ENCODE measurements at regions not wholly inside any gene's neighbourhood (a gene's known extent, or its start where the extent isn't known, plus 50 kb on each side); places are given as distances from the start of the nearest gene placed in this dataset.
"Not testable (repeated sequence)": the region's sequence is repeated elsewhere in the genome, so short reads cannot be mapped to it uniquely, and the experiment has no call there.

DNA sequence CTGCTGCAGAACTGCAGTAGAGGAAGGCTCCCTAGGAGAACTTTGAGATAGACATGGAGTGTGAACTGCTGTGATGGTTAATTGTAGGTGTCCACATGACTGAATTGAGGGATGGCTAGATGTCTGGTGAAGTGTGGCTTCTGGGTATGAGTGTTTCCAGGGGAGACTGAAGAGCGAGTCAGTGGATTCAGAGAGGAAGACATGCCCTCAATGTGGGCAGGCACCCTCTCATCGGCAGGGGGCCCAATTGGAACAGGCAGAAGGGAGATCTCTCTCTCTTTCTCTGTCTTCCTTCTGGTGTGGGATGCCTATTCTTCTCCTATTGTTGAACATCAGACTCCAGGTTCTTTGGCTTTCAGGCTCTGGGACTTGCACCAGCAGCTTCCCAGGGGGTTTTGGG is 304.7 kb upstream of the GATB start:
- DNase-seq (ENCODE audit: low read depth) = no peak

DNA sequence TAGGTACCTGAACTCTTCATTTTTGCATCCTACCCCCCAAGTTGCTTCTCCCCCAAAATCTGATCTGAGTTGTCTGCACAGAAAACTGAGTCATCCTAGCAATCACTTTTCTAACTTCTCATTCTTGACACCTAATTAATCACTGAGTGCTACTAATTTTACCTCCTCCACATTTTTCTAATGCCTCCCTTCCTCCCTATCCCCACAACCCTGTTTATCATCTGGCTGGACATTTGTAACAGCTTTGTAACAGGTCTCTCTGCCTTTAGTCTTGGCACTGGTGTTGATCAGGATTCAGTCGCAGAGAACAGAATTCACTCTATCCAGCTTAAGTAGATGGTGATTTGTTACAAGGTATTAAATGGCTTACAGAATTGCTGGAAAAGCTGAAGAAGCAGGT is 303.9 kb upstream of the GATB start:
- DNase-seq (ENCODE audit: low read depth) = no peak

DNA sequence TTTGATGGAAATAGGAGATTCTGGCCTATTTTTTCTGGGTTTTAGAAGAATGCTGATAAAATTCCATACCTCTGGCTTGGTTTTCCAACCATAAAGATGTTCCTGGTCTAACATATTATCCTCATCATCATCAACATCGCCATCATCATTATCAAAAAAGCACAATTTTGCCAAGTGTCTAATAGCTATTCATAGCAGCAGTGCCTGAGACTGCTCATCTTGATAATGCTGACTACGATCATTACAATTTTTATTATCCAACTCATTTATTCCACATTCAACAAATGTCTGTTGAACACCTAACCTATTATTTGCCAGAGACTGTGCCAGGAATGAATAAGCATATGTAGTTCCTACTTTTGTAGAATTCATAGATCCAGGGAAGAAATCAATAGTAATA is 303.5 kb upstream of the GATB start:
- no peak for DNase-seq (ENCODE audit: low read depth)

DNA sequence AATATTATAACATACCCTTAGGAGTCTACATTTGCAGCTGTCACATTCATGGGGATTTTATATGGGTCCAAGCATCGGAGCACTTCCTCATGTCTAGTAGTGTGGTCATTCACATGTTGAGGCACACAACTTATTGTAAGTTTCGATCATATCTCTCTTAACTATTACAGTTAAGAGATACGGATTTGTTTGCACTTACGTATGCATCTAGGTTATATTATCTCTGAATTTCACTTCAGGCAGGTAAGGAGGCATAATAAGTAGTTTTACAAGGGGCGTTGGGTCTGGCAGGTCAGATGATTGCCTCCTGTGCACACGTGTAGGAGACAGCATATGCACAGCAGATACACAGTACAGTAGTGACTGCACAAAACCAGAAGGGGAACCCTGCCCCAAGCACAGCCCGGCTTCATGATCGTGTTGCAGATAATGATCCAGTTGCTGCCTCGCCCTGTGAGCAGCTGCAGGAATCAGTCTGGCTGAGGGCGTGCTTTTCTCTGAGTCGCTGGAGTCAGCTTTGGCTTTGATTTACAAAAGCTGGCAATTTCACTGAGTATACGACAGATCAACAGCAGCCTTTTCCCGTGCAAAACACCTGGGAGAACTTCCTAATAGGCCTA is 302.9 kb upstream of the GATB start:
- DNase-seq (ENCODE audit: low read depth) = peak; percentile 28

DNA sequence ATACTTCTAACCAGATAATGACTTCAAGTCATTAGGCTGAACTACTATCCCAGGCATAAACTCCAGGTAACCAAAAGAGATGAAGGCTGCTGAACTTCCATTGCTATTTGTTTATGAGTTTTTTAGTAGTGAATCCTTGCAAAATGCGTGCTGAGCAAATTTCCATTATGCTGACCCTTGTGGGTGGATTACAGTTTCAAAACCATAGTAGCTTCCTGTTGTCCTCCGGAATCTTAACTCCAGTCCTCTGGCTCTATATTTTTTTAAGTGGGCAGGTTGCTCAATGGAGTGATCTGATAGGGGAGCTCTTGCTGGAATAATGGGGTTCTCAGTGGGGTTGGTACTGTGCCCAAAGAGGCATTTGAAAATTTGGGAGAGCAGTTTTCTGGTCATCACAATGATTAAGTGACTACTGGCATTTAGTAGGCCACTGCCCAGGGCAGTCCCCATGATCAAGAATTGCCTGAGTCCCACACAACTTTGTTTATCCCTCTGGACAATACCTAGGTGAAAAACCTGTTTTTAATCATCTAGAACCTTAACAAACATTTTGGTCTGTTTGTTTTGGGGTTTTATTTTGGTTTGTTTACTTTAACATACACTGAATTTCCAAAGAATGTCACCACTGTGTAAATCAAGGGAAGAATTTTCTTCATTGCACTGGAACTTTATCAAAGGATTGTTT is 302.3 kb upstream of the GATB start:
- no peak for DNase-seq (ENCODE audit: low read depth)

DNA sequence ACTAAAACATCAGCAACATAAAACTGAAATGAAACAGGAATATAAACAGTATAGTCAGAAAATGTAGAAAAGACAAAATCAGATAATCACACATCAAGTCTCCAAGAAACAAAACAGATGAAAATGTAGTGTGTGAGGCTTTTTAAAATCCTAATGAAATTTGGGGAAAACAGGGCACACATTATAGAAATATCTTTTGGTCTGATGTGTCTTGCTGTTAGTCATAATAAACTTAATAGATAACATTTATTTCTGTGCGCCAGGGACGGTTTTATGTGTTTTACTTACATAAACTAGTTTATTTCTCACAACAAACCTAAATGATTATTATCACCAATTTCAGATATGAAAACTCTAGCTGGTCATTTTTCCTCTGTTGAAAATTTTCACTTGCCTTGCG is 293.9 kb upstream of the GATB start:
- no peak for DNase-seq (ENCODE audit: low read depth)

DNA sequence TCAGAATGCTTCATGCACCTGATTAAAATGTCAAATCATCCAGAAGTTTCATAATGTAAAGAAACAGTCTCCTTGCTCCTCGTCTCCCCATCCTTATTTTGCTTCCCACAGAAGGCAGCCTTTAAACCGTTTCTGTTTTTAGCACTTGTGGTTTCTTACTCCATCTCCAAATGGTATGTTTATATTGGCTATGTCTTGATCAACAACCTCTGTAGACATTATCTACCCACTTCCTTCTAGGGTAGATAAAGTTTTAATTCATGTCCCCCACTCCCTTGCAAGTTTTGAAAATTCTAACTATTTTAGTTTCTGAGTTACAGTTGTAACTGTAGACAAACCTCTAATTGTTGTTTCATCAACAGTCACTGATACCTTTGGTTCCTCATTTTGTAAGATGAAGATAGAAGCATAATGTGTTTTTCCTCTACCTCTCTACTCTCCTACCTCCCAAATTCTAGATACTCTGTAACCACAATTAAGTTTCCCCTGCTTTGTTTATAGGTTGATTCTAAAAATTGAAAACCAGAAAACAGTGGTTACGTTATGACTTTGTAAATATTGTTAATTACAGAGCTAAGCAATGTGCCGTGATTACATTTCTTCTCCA is 291.7 kb upstream of the GATB start:
- peak; percentile 49 for DNase-seq (ENCODE audit: low read depth)

DNA sequence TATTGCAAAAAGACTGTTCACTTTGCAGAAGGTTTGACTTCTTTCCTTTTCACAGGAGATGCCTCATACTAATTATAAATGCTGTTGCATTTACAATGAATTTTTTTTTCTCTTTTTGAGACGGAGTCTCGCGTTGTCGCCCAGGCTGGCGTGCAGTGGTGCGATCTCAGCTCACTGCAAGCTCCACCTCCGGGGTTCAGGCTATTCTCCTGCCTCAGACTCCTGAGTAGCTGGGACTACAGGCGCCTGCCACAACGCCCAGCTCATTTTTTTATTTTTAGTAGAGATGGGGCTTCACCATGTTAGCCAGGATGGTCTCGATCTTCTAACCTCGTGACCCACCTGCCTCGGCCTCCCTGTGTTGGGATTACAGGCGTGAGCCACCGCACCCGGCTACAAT is 290.5 kb upstream of the GATB start:
- not testable (repeated sequence) for DNase-seq (ENCODE audit: low read depth)

DNA sequence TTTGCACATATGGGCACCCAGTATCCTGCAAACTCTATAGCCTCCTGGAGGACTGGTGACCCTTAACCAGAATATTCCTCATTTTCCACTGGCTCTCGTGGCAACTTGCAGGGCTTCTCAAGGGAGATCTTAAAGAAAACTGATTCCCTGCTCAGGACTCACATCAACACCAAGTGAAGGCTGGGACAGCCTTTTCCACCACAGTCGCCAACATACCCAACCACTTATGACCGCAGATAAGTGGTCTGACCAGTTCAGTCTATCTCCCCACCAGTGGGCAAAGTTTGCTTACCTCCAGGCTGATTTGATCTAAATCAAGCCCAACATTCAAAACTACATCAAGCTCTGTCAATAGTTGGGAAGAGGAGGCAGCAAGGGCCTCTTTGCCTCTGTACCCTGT is 289.3 kb upstream of the GATB start:
- DNase-seq (ENCODE audit: low read depth) = no peak

DNA sequence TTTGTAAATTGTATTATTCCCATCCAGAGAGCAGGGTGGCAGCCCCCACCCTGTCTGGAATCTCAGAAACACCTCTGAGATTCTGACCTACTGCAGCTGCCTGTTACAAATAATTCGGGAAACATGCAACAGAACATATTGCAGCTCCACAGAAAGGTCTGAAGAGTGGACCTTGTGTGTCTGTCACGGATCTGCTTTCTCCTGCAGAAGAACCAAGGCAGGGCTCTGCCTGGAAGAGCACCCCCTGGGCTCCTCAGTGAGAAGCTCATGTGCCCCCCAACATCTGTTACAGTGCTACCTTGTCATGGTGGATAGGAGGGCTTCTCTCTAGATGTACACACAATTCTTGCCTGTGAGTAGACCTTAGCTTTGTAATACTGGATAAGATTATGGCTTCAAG is 286.6 kb upstream of the GATB start:
- no peak for DNase-seq (ENCODE audit: low read depth)

DNA sequence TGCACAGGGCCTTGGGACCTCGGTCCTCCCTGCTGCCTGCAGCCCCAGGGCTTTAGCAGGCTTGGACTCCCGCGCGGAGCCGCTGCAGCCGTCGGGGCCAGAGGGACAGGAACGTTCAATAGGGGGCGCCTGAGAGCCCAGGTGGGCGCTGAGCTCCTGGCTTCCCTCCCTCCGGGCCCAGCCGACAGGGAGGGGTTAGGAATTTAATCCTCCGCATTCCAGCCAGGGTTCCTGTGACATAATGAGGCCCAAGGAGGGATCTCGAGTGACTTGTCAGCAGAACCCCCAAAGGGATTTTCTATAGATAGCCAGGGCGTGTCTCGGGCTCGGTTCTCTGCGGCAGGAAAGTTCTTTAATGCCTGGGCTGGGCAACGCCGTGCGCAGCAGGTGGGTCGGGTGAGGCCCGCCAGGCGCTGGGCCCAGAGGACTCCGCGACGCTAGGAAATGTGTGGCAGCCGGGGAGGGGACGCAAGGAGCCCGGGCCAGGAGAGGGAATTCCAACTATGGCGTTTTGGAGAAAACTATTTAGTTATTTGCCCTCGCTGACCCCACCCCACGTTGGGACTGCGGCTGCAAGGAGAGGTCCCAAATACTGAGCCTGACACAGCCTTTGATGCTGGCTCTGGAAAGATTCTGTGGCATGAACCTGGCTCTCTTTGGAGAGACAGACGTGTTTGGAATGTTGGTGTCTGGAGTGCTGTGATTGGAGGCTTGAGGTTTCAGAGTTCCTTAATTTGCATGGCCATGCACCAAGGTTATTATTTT is 285.2 kb upstream of the GATB start:
- no peak for DNase-seq (ENCODE audit: low read depth)

DNA sequence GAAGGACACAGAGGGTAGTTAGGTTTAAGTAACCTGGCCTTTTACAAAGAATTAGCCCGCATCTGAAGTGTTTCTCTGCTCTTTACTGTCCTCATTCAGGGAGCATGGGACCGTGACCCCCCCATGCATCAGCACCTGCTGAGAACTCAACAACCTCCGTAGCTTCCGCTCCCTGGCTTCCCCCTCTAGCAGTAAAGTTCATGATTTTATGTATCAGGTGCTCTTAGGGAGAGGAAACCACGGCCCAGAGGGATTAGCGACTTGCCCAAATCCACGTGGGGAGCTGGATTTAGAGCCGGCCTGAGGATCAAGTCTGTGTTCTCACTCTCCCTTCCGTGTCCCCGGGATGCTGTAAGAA is 284.6 kb upstream of the GATB start:
- no peak for DNase-seq (ENCODE audit: low read depth)

DNA sequence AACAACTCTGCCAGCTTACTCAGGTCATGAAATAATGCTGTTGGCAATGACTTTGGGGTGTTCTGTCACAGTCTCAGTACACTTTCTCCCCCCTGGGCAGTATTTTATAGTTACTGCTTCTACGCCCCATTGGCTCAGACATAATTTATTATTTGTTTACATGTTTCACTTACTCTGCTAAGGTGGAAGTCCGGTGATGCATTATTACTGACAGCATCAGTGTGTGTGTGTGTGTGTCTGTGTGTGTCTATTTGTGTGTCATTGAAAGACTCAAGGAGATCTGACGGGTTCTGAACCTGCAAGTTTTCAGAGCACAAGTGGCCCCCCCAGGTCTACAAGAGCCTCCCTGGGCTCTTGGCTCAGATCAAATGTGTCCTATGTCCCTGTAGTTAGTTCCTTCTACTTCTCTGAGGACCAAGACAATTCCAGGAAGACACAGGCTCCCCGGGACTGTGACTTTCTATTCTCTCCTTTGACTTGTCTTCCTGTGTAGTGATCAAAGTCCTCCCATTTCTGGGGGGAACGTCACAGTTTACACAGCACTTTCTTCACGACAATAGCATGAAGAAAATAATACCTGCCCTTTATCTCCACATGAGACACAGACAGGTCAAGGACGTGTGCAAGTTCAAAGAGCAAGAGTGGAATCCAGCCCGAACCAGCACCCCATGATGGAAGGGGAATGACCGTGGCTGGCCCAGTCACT is 283.7 kb upstream of the GATB start:
- DNase-seq (ENCODE audit: low read depth) = no peak

DNA sequence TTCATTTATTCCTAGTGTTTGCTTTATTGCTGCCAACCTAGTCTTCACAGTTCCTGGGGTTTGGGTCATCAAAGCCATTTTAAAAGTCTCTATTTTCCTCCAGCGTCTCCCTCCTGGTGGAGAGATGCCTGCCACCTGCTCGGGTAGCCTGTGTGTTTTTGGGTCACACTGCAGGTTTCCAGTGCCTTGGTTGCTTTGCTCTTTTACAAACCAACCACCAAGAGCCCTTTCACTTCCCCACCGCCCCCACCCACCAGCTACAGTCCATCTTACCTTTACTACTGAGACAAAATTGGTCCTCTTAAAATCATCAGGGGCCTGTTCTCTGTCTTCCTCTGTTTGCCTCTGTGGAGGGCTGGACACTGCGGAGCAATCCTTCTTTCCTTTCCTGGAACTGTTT is 280.5 kb upstream of the GATB start:
- no peak for DNase-seq (ENCODE audit: low read depth)

DNA sequence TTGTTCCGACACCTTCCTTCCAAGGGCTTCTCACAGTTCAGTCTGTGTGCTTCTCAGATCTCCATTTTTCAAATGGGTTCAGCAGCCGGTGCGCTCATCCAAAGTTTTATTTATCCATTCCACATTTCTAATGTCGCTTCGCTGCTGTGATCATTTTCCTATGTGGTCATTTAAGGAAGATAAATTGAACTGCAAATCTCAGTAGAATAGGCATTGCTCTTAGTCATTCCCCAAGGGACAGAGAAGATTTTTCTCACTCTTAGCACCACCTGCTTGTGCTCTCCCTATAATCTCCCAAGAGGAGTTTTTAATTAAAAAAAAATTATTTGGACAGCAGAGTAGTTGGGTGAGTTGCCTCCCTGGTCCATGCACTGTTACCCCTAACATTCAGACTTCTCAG is 278.9 kb upstream of the GATB start:
- no peak for DNase-seq (ENCODE audit: low read depth)

DNA sequence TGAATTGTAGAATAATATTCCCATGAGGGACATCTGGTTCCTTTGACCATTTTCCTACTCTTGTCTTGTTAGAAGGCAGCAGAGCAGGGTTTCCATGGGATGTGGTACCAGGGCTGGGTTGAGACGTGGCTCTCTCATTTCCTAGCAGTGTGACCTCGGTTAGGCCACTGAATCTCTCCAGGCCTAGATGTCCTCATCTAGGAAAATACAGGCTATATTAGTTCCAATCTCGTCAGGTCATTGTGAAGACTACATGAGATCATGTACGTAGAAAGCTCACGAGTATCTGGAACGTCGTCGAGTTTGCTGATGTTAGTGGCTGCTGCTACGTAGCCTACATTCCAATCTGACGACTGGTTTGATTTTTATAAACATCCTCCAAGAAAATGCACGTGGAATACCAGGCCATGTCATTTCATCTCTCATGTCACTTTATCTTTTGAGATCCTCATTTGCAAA is 278.2 kb upstream of the GATB start:
- peak; percentile 59 for DNase-seq (ENCODE audit: low read depth)

DNA sequence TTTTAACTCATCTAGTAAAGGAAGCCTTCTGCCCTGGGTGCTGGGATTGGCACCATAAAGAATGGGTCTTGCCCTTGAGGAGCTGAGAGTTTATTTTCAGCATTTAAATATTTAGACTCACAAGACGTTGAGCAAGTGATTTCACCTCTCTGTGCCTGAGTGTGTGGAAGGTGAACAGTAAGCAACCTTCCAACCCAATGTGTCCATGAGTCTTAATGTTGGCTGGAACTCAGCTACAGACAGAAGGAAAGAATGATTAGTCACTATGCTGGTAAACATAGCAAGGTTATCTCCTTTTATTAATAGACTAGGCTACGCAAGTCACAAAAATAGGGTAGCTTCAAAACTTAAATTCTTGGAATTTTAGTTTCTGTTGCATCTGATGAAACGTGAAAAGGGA is 277.4 kb upstream of the GATB start:
- DNase-seq (ENCODE audit: low read depth) = no peak

DNA sequence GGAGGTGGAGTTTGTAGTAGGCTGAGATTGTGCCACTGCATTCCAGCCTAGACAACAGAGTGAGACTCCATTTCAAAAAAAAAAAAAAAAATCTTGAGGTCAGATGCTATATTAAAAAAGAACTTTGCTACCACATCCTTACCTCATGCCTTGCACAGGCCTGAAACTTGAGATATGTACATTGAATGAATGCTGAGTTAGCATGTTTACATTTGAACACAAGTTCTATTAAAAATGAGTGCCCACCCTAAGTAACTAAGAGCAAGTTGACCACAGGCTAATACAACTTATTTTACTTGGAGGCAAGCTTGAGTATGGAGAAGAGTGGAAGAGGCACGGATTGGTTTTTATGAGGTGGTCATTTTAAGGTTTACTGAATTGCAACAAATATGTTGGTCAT is 276.6 kb upstream of the GATB start:
- no peak for DNase-seq (ENCODE audit: low read depth)

DNA sequence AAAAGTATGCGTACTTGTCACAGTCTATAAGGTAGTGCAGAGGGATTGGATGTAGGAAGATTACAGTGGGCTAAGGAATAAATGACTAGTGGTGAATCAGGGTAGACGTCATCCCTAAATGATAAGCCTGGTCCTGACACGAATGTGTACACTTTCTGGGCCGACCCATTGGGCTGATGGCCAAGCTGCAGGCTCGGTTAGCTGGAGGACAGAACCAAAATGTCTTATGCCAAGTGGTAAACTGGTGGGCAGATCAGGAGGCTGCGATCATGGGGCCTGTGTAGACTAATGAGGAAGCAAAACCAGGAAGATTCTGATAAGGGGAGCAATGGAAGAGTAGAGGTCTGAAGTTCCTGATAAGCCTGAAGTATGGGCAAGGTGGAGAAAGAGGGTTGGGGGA is 272.8 kb upstream of the GATB start:
- no peak for DNase-seq (ENCODE audit: low read depth)

DNA sequence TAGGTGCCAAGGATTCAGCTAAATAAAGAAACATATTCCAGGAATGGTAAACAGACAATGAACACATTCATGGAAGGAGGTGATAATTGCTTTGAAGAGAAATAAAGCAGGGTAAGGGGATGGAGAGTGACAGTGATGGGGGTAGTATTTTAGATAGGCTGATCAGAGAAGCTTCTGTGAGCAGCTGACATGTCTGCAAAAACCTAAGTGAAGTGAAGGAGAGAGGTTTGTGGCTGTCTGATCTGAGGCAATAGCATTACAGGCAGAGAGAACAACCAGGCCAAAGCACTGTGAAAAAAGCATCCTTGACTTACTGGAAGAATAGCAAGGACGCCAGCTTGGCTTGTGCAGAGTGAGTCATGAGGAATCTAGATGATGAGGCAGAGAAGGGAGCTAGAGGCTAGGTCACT is 271.9 kb upstream of the GATB start:
- DNase-seq (ENCODE audit: low read depth) = peak; percentile 50

DNA sequence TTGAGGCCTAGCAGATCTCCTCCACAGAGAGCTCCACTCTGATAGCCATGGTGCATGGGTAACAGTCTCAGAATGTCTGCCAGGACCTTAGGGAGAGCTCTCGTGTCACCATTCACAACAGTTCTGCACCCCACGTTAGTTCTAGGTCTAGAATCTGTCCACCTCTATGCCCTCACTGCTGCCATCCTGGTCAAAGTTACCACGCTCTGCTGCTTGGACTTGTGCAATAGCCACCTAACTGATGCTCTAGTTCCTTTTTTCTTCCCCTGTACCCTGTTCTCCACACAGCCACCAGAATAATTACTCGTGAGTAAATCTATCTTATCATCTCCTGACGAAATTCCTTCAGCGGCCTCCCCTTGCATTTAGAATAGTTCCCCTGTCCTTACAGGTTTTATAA is 268.8 kb upstream of the GATB start:
- DNase-seq (ENCODE audit: low read depth) = no peak

DNA sequence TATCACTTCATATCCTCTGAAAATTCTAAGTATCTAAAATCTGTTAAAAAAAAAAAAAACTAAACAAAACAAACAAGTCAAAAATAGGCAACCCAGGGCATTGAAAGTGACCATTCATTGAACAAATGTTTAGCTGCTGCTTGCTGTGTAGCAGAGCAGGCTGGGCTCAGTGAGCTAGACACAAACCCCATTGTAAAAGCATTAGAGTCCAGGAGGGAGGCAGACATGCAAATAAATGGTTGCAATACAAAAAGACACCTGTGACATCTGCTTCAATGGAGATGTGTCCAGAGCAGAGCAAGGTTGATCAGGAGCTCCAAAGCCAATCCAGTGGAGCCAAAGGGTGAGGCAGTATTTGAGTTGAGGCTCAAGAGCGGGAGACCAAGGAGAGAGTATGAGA is 267.3 kb upstream of the GATB start:
- DNase-seq (ENCODE audit: low read depth) = no peak

Measured in RPMI7951 (cell line).